Gastrocnemius medialis (tissue), 4 donors: ENCODE measurements at regions not wholly inside any gene's neighbourhood (a gene's known extent, or its start where the extent isn't known, plus 50 kb on each side); places are given as distances from the start of the nearest gene placed in this dataset.

Experiments used
- ATAC-seq, 2 donors: fragments of 150-250 bp; one replicate each; pipeline ENCODE4 v1.9.1; 2016
- DNase-seq, 2 donors: peaks; one replicate each; pipeline ENCODE4 v3.0.0-alpha.2; 2019
- H3K27ac ChIP-seq, 4 donors: fragments of 200-600 bp; sonication (generic); 1 replicate in 1 of 4; 2 replicates in 3 of 4; pipeline ENCODE4 v1.5.1; 2016 to 2018; ENCODE audit warnings: mild to moderate bottlenecking in 2 of 4, moderate library complexity in 1 of 4
- H3K27me3 ChIP-seq, 3 donors: fragments of 200-600 bp; sonication (generic) in 2 of 3; 1 replicate in 1 of 3; 2 replicates in 2 of 3; pipeline versions ENCODE4 v1.5.1 to v1.6.0; 2016 to 2019; ENCODE audit warnings: mild to moderate bottlenecking in 1 of 3, moderate library complexity in 1 of 3
- H3K36me3 ChIP-seq, 2 donors: fragments of 200-600 bp; sonication (generic) in 1 of 2; one replicate each; pipeline ENCODE4 v1.5.1; 2017 to 2018
- H3K4me1 ChIP-seq, 2 donors: fragments of 200-600 bp; sonication (generic) in 1 of 2; one replicate each; pipeline ENCODE4 v1.5.1; 2016 to 2017; ENCODE audit warnings: mild to moderate bottlenecking in 2 of 2
- H3K4me3 ChIP-seq, 4 donors: fragments of 200-600 bp; sonication (generic) in 3 of 4; 1 replicate in 1 of 4; 2 replicates in 3 of 4; pipeline ENCODE4 v1.5.1; 2016 to 2019; ENCODE audit warnings: mild to moderate bottlenecking in 2 of 4
- H3K9me3 ChIP-seq, 3 donors: fragments of 200-600 bp; sonication (generic) in 2 of 3; 1 replicate in 1 of 3; 2 replicates in 2 of 3; pipeline ENCODE4 v1.5.1; 2016 to 2019
- CTCF ChIP-seq, 5 experiments: fragments of 450-650 bp in 3 of 5; fragments of 200-600 bp in 2 of 5; sonication (generic) in 2 of 5; IDR thresholded peaks in 4 of 5; conservative IDR thresholded peaks in 1 of 5; 1 replicate in 4 of 5; 2 replicates in 1 of 5; pipeline ENCODE4 v1.5.1; 2016 to 2019; ENCODE audit warnings: antibody characterized with exemption in 5 of 5, mild to moderate bottlenecking in 3 of 5, moderate library complexity in 3 of 5
- POLR2A ChIP-seq, 2 donors: fragments of 450-650 bp; IDR thresholded peaks; one replicate each; pipeline ENCODE4 v1.6.1; 2017; ENCODE audit warnings: antibody characterized with exemption in 2 of 2, mild to moderate bottlenecking in 2 of 2, moderate library complexity in 2 of 2
- in situ Hi-C, 4 donors: fragments of 200-750 bp; cut with MboI; loops; one replicate each; pipeline versions ENCODE4 v1.15.0 to v1.8.0; 2017; ENCODE audit warnings: low sequenced_read_pairs in 4 of 4
- intact Hi-C: fragments of 100-400 bp; cut with DNase I; formaldehyde crosslinking; loops from one replicate; pipeline ENCODE4 v1.15.1; 2023; ENCODE audit warnings: low total_unique reads

GRCh38 chr19:46917002-46917401 lies 56.2 kb downstream of the ARHGAP35 start:
- Histone ChIP-seq H3K27me3 (no peaks in the 10 kb centered on the region), H3K4me1 (peaks cover 26 to 42% of the 10 kb centered on the region in 2 donors), H3K4me3 (no peak overlapping the region), H3K9me3 (no peaks in the 10 kb centered on the region), H3K27ac (no peak overlapping the region), H3K36me3 (peaks cover 0 to 23% of the 10 kb centered on the region in 2 donors)
- DNase-seq (no peak), ATAC-seq (no peak)
- intact Hi-C loops = no loop called here
- in situ Hi-C loops = no loop called here
- TF ChIP-seq POLR2A (IDR thresholded peaks at IDR 0.05) (no peak), CTCF (IDR thresholded peaks at IDR 0.05 in 4 of 5, conservative IDR thresholded peaks at IDR 0.05 in 1 of 5) (no peak)

GRCh38 chr19:46919324-46919723 lies 58.5 kb downstream of the ARHGAP35 start:
- no peak for TF ChIP-seq POLR2A (IDR thresholded peaks at IDR 0.05)
- TF ChIP-seq CTCF (IDR thresholded peaks at IDR 0.05 in 4 of 5, conservative IDR thresholded peaks at IDR 0.05 in 1 of 5) = no peak
- ATAC-seq (no peak), DNase-seq (no peak)
- H3K4me1 ChIP-seq = peaks cover 23 to 27% of the 10 kb centered on the region in 2 donors
- peaks cover 0 to 30% of the 10 kb centered on the region in 2 donors for H3K36me3 ChIP-seq
- in situ Hi-C loops (no loop called here), intact Hi-C loops (no loop called here)
- H3K27ac ChIP-seq = no peak overlapping the region
- H3K27me3 ChIP-seq = no peaks in the 10 kb centered on the region
- no peaks in the 10 kb centered on the region for H3K9me3 ChIP-seq
- no peak overlapping the region for H3K4me3 ChIP-seq

- Histone ChIP-seq H3K4me3 (no peak overlapping the region), H3K27me3 (no peaks in the 10 kb centered on the region), H3K36me3 (peaks cover 0 to 30% of the 10 kb centered on the region in 2 donors), H3K9me3 (no peaks in the 10 kb centered on the region), H3K27ac (no peak overlapping the region), H3K4me1 (peaks cover 25 to 28% of the 10 kb centered on the region in 2 donors)
- in situ Hi-C loops = loop anchor here in 1 of 4 donors (5.0 kb wide), 1 partner anchor 58 kb away; the partner anchor contains the start of gene ARHGAP35
- DNase-seq = no peak
- no peak for ATAC-seq
- intact Hi-C loops = no loop called here
- TF ChIP-seq CTCF (IDR thresholded peaks at IDR 0.05 in 4 of 5, conservative IDR thresholded peaks at IDR 0.05 in 1 of 5) (no peak), POLR2A (IDR thresholded peaks at IDR 0.05) (no peak)
Observed at GRCh38 chr19:46920362-46920761, 59.6 kb downstream of the ARHGAP35 start.

- DNase-seq (no peak), ATAC-seq (no peak)
- Histone ChIP-seq H3K4me3 (no peak overlapping the region), H3K27ac (no peak overlapping the region), H3K4me1 (peaks cover 29 to 33% of the 10 kb centered on the region in 2 donors), H3K36me3 (peaks cover 0 to 30% of the 10 kb centered on the region in 2 donors), H3K9me3 (no peaks in the 10 kb centered on the region), H3K27me3 (no peaks in the 10 kb centered on the region)
- in situ Hi-C loops (loop anchor here in 1 of 4 donors (5.0 kb wide), 1 partner anchor 59 kb away; the partner anchor contains the start of gene ARHGAP35), intact Hi-C loops (no loop called here)
- TF ChIP-seq POLR2A (IDR thresholded peaks at IDR 0.05) = no peak
- no peak for TF ChIP-seq CTCF (IDR thresholded peaks at IDR 0.05 in 4 of 5, conservative IDR thresholded peaks at IDR 0.05 in 1 of 5)
Observed at GRCh38 chr19:46921071-46921470, 60.3 kb downstream of the ARHGAP35 start.

GRCh38 chr19:46922465-46922864 lies 61.7 kb downstream of the ARHGAP35 start:
- H3K27ac ChIP-seq = no peak overlapping the region
- in situ Hi-C loops (loop anchor here in 1 of 4 donors (5.0 kb wide), 1 partner anchor 60 kb away; the partner anchor contains the start of gene ARHGAP35), intact Hi-C loops (no loop called here)
- DNase-seq (no peak), ATAC-seq (no peak)
- no peak overlapping the region for H3K4me3 ChIP-seq
- H3K36me3 ChIP-seq = peaks cover 0 to 30% of the 10 kb centered on the region in 2 donors
- peaks cover 40 to 43% of the 10 kb centered on the region in 2 donors for H3K4me1 ChIP-seq
- no peaks in the 10 kb centered on the region for H3K9me3 ChIP-seq
- no peaks in the 10 kb centered on the region for H3K27me3 ChIP-seq
- TF ChIP-seq CTCF (IDR thresholded peaks at IDR 0.05 in 4 of 5, conservative IDR thresholded peaks at IDR 0.05 in 1 of 5) (no peak), POLR2A (IDR thresholded peaks at IDR 0.05) (no peak)
